Tibial nerve (tissue), 4 donors: ENCODE measurements at regions not wholly inside any gene's neighbourhood (a gene's known extent, or its start where the extent isn't known, plus 50 kb on each side); places are given as distances from the start of the nearest gene placed in this dataset.

Source experiments
- DNase-seq, 2 donors: peaks; one replicate each; pipeline ENCODE4 v3.0.0-alpha.2; 2019; ENCODE audit warnings: low spot score in 2 of 2
- H3K27ac ChIP-seq, 4 donors: fragments of 200-600 bp; sonication (generic) in 3 of 4; one replicate each; pipeline ENCODE4 v1.5.1; 2017 to 2019; ENCODE audit warnings: mild to moderate bottlenecking in 1 of 4
- H3K27me3 ChIP-seq, 2 donors: fragments of 200-600 bp; sonication (generic) in 1 of 2; one replicate each; pipeline versions ENCODE4 v1.5.1 to v1.6.0; 2017 to 2019
- H3K36me3 ChIP-seq, 3 donors: fragments of 200-600 bp; sonication (generic); one replicate each; pipeline ENCODE4 v1.5.1; 2018 to 2019
- H3K4me1 ChIP-seq, 4 donors: fragments of 200-600 bp; sonication (generic) in 3 of 4; one replicate each; pipeline ENCODE4 v1.5.1; 2017 to 2019
- H3K4me3 ChIP-seq, 4 donors: fragments of 200-600 bp; sonication (generic) in 3 of 4; one replicate each; pipeline ENCODE4 v1.5.1; 2017 to 2019; ENCODE audit warnings: mild to moderate bottlenecking in 1 of 4, moderate library complexity in 1 of 4
- H3K9me3 ChIP-seq, 4 donors: fragments of 200-600 bp; sonication (generic) in 3 of 4; one replicate each; pipeline ENCODE4 v1.5.1; 2017 to 2019
- CTCF ChIP-seq, 5 experiments: fragments of 200-600 bp in 3 of 5; fragments of 450-650 bp in 2 of 5; sonication (generic) in 3 of 5; IDR thresholded peaks; one replicate each; pipeline ENCODE4 v1.5.1; 2016 to 2019; ENCODE audit warnings: antibody characterized with exemption in 5 of 5, mild to moderate bottlenecking in 3 of 5, moderate library complexity in 2 of 5
- EP300 ChIP-seq, 2 donors: sonication (generic); formaldehyde crosslinking; IDR thresholded peaks; one replicate each; pipeline ENCODE4 v1.6.1; 2017; ENCODE audit warnings: antibody characterized with exemption in 2 of 2, mild to moderate bottlenecking in 1 of 2
- POLR2A ChIP-seq, 2 donors: fragments of 450-650 bp; IDR thresholded peaks; one replicate each; pipeline ENCODE4 v1.6.1; 2017; ENCODE audit warnings: antibody characterized with exemption in 2 of 2, mild to moderate bottlenecking in 2 of 2, moderate library complexity in 2 of 2
- WGBS, 2 donors: methylation state at CpG; one replicate each; pipeline ENCODE4 v1.1.5; 2018; 5-methylcytosine and 5-hydroxymethylcytosine counted together

GRCh38 chr1:81556968-81557367 lies 243.8 kb upstream of the ADGRL2 start:
- DNase-seq, result no peak
- H3K36me3 ChIP-seq, result no peaks in the 10 kb centered on the region
- no peaks in the 10 kb centered on the region for H3K9me3 ChIP-seq
- TF ChIP-seq CTCF (IDR thresholded peaks at IDR 0.05) (no peak), EP300 (IDR thresholded peaks at IDR 0.05) (no peak), POLR2A (IDR thresholded peaks at IDR 0.05) (no peak)
- no peak overlapping the region for H3K27ac ChIP-seq
- no peaks in the 10 kb centered on the region for H3K27me3 ChIP-seq
- H3K4me3 ChIP-seq, result no peak overlapping the region
- H3K4me1 ChIP-seq, result no peaks in the 10 kb centered on the region
- 91 to 95% methylated on average over 11 of the region's 11 CpGs for WGBS, 2 donors

- TF ChIP-seq POLR2A (IDR thresholded peaks at IDR 0.05), result no peak
- no peak for TF ChIP-seq EP300 (IDR thresholded peaks at IDR 0.05)
- no peak for TF ChIP-seq CTCF (IDR thresholded peaks at IDR 0.05)
- WGBS, 2 donors, result 7 to 81% methylated on average over 1 of the region's 1 CpG
These were observed 246.2 kb upstream of the ADGRL2 start for GRCh38 chr1:81554534-81554933.

GRCh38 chr1:81554108-81554507 lies 246.6 kb upstream of the ADGRL2 start:
- Histone ChIP-seq H3K4me1 (peaks cover 0 to 2% (median 0%) of the 10 kb centered on the region in 4 donors), H3K27ac (no peak overlapping the region), H3K9me3 (no peaks in the 10 kb centered on the region), H3K36me3 (no peaks in the 10 kb centered on the region), H3K4me3 (no peak overlapping the region), H3K27me3 (no peaks in the 10 kb centered on the region)
- no peak for DNase-seq
- TF ChIP-seq POLR2A (IDR thresholded peaks at IDR 0.05) (no peak), EP300 (IDR thresholded peaks at IDR 0.05) (no peak), CTCF (IDR thresholded peaks at IDR 0.05) (no peak)
- WGBS, 2 donors, result 83 to 86% methylated on average over 2 of the region's 2 CpGs

More at GRCh38 chr1:81554534-81554933, 246.2 kb upstream of the ADGRL2 start:
- Histone ChIP-seq H3K4me3 (no peak overlapping the region), H3K27ac (no peak overlapping the region), H3K9me3 (no peaks in the 10 kb centered on the region), H3K36me3 (no peaks in the 10 kb centered on the region), H3K27me3 (no peaks in the 10 kb centered on the region), H3K4me1 (no peaks in the 10 kb centered on the region)
- DNase-seq, result no peak

GRCh38 chr1:81553503-81553902 lies 247.2 kb upstream of the ADGRL2 start:
- Histone ChIP-seq H3K9me3 (no peaks in the 10 kb centered on the region), H3K27ac (no peak overlapping the region), H3K36me3 (no peaks in the 10 kb centered on the region), H3K27me3 (no peaks in the 10 kb centered on the region), H3K4me3 (no peak overlapping the region), H3K4me1 (peaks cover 0 to 8% (median 0%) of the 10 kb centered on the region in 4 donors)
- 84 to 88% methylated on average over 1 of the region's 1 CpG for WGBS, 2 donors
- DNase-seq, result no peak
- TF ChIP-seq EP300 (IDR thresholded peaks at IDR 0.05) (no peak), CTCF (IDR thresholded peaks at IDR 0.05) (no peak), POLR2A (IDR thresholded peaks at IDR 0.05) (no peak)

- no peak for TF ChIP-seq EP300 (IDR thresholded peaks at IDR 0.05)
- no peak for TF ChIP-seq CTCF (IDR thresholded peaks at IDR 0.05)
- TF ChIP-seq POLR2A (IDR thresholded peaks at IDR 0.05), result no peak
- Histone ChIP-seq H3K4me1 (peaks cover 0 to 11% (median 0%) of the 10 kb centered on the region in 4 donors), H3K36me3 (no peaks in the 10 kb centered on the region), H3K4me3 (no peak overlapping the region), H3K9me3 (no peaks in the 10 kb centered on the region), H3K27me3 (no peaks in the 10 kb centered on the region), H3K27ac (no peak overlapping the region)
- WGBS, 2 donors, result 70 to 81% methylated on average over 1 of the region's 1 CpG
- DNase-seq, result no peak
These were observed 248.8 kb upstream of the ADGRL2 start for GRCh38 chr1:81551946-81552345.
